Tibial artery (tissue), 4 donors: ENCODE measurements at regions not wholly inside any gene's neighbourhood (a gene's known extent, or its start where the extent isn't known, plus 50 kb on each side); places are given as distances from the start of the nearest gene placed in this dataset.

ENCODE experiments used
- DNase-seq, 2 donors: peaks; one replicate each; pipeline ENCODE4 v3.0.0-alpha.2; 2019
- H3K27ac ChIP-seq, 2 donors: fragments of 200-600 bp; sonication (generic) in 1 of 2; 1 replicate in 1 of 2; 2 replicates in 1 of 2; pipeline ENCODE4 v1.5.1; 2018 to 2019; ENCODE audit warnings: mild to moderate bottlenecking in 1 of 2
- H3K27me3 ChIP-seq, 2 donors: fragments of 200-600 bp; sonication (generic) in 1 of 2; one replicate each; pipeline versions ENCODE4 v1.5.1 to v1.6.0; 2016 to 2019
- H3K36me3 ChIP-seq, 3 donors: fragments of 200-600 bp; sonication (generic) in 2 of 3; one replicate each; pipeline ENCODE4 v1.5.1; 2016 to 2019; ENCODE audit warnings: mild to moderate bottlenecking in 2 of 3
- H3K4me1 ChIP-seq, 4 donors: fragments of 200-600 bp; sonication (generic) in 2 of 4; 1 replicate in 3 of 4; 2 replicates in 1 of 4; pipeline ENCODE4 v1.5.1; 2016 to 2019
- H3K4me3 ChIP-seq, 2 donors: fragments of 200-600 bp; sonication (generic) in 1 of 2; 1 replicate in 1 of 2; 2 replicates in 1 of 2; pipeline ENCODE4 v1.5.1; 2018 to 2019; ENCODE audit warnings: mild to moderate bottlenecking in 2 of 2
- H3K9me3 ChIP-seq, 3 donors: fragments of 200-600 bp; sonication (generic) in 1 of 3; one replicate each; pipeline ENCODE4 v1.5.1; 2016 to 2019
- CTCF ChIP-seq, 2 experiments: fragments of 200-600 bp in 1 of 2; fragments of 450-650 bp in 1 of 2; IDR thresholded peaks; one replicate each; pipeline ENCODE4 v1.5.1; 2017 to 2019; ENCODE audit warnings: antibody characterized with exemption in 2 of 2, mild to moderate bottlenecking in 1 of 2, moderate library complexity in 1 of 2
- intact Hi-C: fragments of 100-400 bp; cut with DNase I; formaldehyde crosslinking; loops from one replicate; pipeline ENCODE4 v1.15.0; 2023; ENCODE audit warnings: low total_unique reads

- Histone ChIP-seq H3K27ac (no peak overlapping the region), H3K36me3 (no peaks in the 10 kb centered on the region), H3K9me3 (no peaks in the 10 kb centered on the region), H3K4me3 (no peak overlapping the region), H3K27me3 (no peaks in the 10 kb centered on the region), H3K4me1 (peaks cover 0 to 54% (median 36%) of the 10 kb centered on the region in 4 donors)
- TF ChIP-seq CTCF (IDR thresholded peaks at IDR 0.05): no peak
- intact Hi-C loops: no loop called here
- no peak for DNase-seq
These were observed 140.2 kb upstream of the FGGY start for GRCh38 chr1:59156526-59157199.

GRCh38 chr1:59158321-59158720 is 138.6 kb upstream of the FGGY start:
- no peak for TF ChIP-seq CTCF (IDR thresholded peaks at IDR 0.05)
- Histone ChIP-seq H3K27me3 (no peaks in the 10 kb centered on the region), H3K9me3 (no peaks in the 10 kb centered on the region), H3K36me3 (no peaks in the 10 kb centered on the region), H3K4me3 (no peak overlapping the region), H3K27ac (no peak overlapping the region), H3K4me1 (peaks cover 0 to 64% (median 45%) of the 10 kb centered on the region in 4 donors)
- intact Hi-C loops: no loop called here
- DNase-seq: no peak

GRCh38 chr1:59159557-59160203 is 137.2 kb upstream of the FGGY start:
- intact Hi-C loops: no loop called here
- peak overlapping the region; percentile 79 to 84 for H3K27ac ChIP-seq
- no peaks in the 10 kb centered on the region for H3K9me3 ChIP-seq
- TF ChIP-seq CTCF (IDR thresholded peaks at IDR 0.05): no peak
- H3K4me3 ChIP-seq: no peak overlapping the region
- no peaks in the 10 kb centered on the region for H3K27me3 ChIP-seq
- H3K36me3 ChIP-seq: no peaks in the 10 kb centered on the region
- peak in 1 of 2 donors; percentile 51 for DNase-seq
- peaks cover 0 to 71% (median 50%) of the 10 kb centered on the region in 4 donors for H3K4me1 ChIP-seq

- no peaks in the 10 kb centered on the region for H3K27me3 ChIP-seq
- H3K9me3 ChIP-seq: no peaks in the 10 kb centered on the region
- TF ChIP-seq CTCF (IDR thresholded peaks at IDR 0.05): no peak
- H3K36me3 ChIP-seq: no peaks in the 10 kb centered on the region
- H3K4me3 ChIP-seq: no peak overlapping the region
- H3K4me1 ChIP-seq: peaks cover 0 to 62% (median 46%) of the 10 kb centered on the region in 4 donors
- peak overlapping the region; percentile 79 to 84 for H3K27ac ChIP-seq
- intact Hi-C loops: no loop called here
- no peak for DNase-seq
These were observed 135.8 kb upstream of the FGGY start for GRCh38 chr1:59161136-59161535.

GRCh38 chr1:59162665-59163064 is 134.2 kb upstream of the FGGY start:
- intact Hi-C loops: no loop called here
- TF ChIP-seq CTCF (IDR thresholded peaks at IDR 0.05): no peak
- Histone ChIP-seq H3K27me3 (no peaks in the 10 kb centered on the region), H3K4me1 (peaks cover 0 to 49% (median 38%) of the 10 kb centered on the region in 4 donors), H3K27ac (peak overlapping the region; percentile 79 to 84), H3K4me3 (no peak overlapping the region), H3K36me3 (no peaks in the 10 kb centered on the region), H3K9me3 (no peaks in the 10 kb centered on the region)
- DNase-seq: no peak
